Activated CD4-positive, alpha-beta T cell treated with anti-CD3 and anti-CD28 coated beads for 36 hours (primary cell): ENCODE measurements at regions not wholly inside any gene's neighbourhood (a gene's known extent, or its start where the extent isn't known, plus 50 kb on each side); places are given as distances from the start of the nearest gene placed in this dataset.
"Not testable (repeated sequence)": the region's sequence is repeated elsewhere in the genome, so short reads cannot be mapped to it uniquely, and the experiment has no call there.

Experiments used
- ATAC-seq: fragments of 200-7000 bp; cut with Tn5 transposase; one replicate; pipeline ENCODE4 v1.10.0; 2021; ENCODE audit warnings: mild to moderate bottlenecking, moderate library complexity
- CTCF ChIA-PET: fragments of 350-600 bp; sonication (Branson Sonifier 250); formaldehyde crosslinking; loops from one replicate; lab custom pipeline; 2021; ENCODE audit warnings: antibody characterized with exemption; lab: Charles Lee
- POLR2A ChIA-PET: fragments of 350-600 bp; sonication (Branson Sonifier 250); formaldehyde crosslinking; loops from one replicate; lab custom pipeline; 2021; ENCODE audit warnings: antibody characterized with exemption, inconsistent platforms; lab: Charles Lee
- DNase-seq: peaks from one replicate; pipeline ENCODE4 v3.0.0-alpha.2; 2020
- H3K27ac Mint-ChIP-seq: one replicate; pipeline ENCODE4 v1.8.0; 2021; ENCODE audit warnings: mixed read lengths
- H3K27me3 Mint-ChIP-seq: one replicate; pipeline ENCODE4 v1.8.0; 2021; ENCODE audit warnings: mixed read lengths
- H3K36me3 Mint-ChIP-seq: one replicate; pipeline ENCODE4 v1.8.0; 2021; ENCODE audit warnings: low read depth, mixed read lengths
- H3K4me1 Mint-ChIP-seq: one replicate; pipeline ENCODE4 v1.8.0; 2021; ENCODE audit warnings: mixed read lengths
- H3K4me3 Mint-ChIP-seq: one replicate; pipeline ENCODE4 v1.8.0; 2021; ENCODE audit warnings: mild to moderate bottlenecking, moderate library complexity, mixed read lengths
- H3K9me3 Mint-ChIP-seq: one replicate; pipeline ENCODE4 v1.8.0; 2021; ENCODE audit warnings: low read depth, mixed read lengths
- intact Hi-C, 2 experiments: fragments of 100-400 bp; cut with DNase I in 1 of 2; cut with micrococcal nuclease in 1 of 2; formaldehyde crosslinking; loops; one replicate each; pipeline versions ENCODE4 v1.14.2 to v1.15.1; 2022 to 2024; cut with DNase I, micrococcal nuclease

GRCh38 chr14:99995700-99996356 is 69.4 kb upstream of the EVL start:
- H3K27ac Mint-ChIP-seq: no peak overlapping the region
- POLR2A ChIA-PET: no interaction called here
- H3K27me3 Mint-ChIP-seq: no peaks in the 10 kb centered on the region

GRCh38 chr14:99996951-99997571 is 68.2 kb upstream of the EVL start:
- ChIA-PET POLR2A (no interaction called here), CTCF (interaction anchor here (0.8 to 2.2 kb wide), 4 partner anchors 14 to 115 kb away, joined by 3 to 8 read pairs (median 4); no protein-coding TSS in a partner anchor)
- ATAC-seq (no peak), DNase-seq (no peak)
- H3K4me1 Mint-ChIP-seq: peaks cover 8% of the 10 kb centered on the region
- H3K9me3 Mint-ChIP-seq: no peaks in the 10 kb centered on the region
- intact Hi-C loops: no loop called here
- H3K27me3 Mint-ChIP-seq: no peaks in the 10 kb centered on the region
- H3K36me3 Mint-ChIP-seq: peaks cover 4% of the 10 kb centered on the region
- H3K4me3 Mint-ChIP-seq: no peak overlapping the region
- H3K27ac Mint-ChIP-seq: no peak overlapping the region

More at GRCh38 chr14:99995700-99996356, 69.4 kb upstream of the EVL start:
- intact Hi-C loops: no loop called here
- DNase-seq (peak; percentile 82), ATAC-seq (peak; percentile 99)
- Mint-ChIP-seq H3K4me1 (peaks cover 8% of the 10 kb centered on the region), H3K4me3 (no peak overlapping the region), H3K9me3 (no peaks in the 10 kb centered on the region), H3K36me3 (peaks cover 3% of the 10 kb centered on the region)
- CTCF ChIA-PET: interaction anchor here (0.6 to 2.2 kb wide), 5 partner anchors 10 to 76 kb away, joined by 3 to 8 read pairs (median 4); no protein-coding TSS in a partner anchor

- H3K4me3 Mint-ChIP-seq, H3K27me3 Mint-ChIP-seq, ATAC-seq, DNase-seq, H3K9me3 Mint-ChIP-seq, H3K36me3 Mint-ChIP-seq, H3K27ac Mint-ChIP-seq, POLR2A ChIA-PET, intact Hi-C loops, H3K4me1 Mint-ChIP-seq: not testable (repeated sequence)
- CTCF ChIA-PET: interaction anchor here (1.1 to 2.0 kb wide), 3 partner anchors 17 to 193 kb away, joined by 4 to 6 read pairs (median 4); no protein-coding TSS in a partner anchor
Measured at GRCh38 chr14:100000398-100000797, 64.8 kb upstream of the EVL start.

GRCh38 chr14:100004392-100004791 is 60.8 kb upstream of the EVL start:
- H3K4me3 Mint-ChIP-seq: no peak overlapping the region
- H3K27ac Mint-ChIP-seq: no peak overlapping the region
- ChIA-PET POLR2A (no interaction called here), CTCF (interaction anchor here (1.0 to 1.9 kb wide), 2 partner anchors 21 to 27 kb away, joined by 3 to 7 read pairs; no protein-coding TSS in a partner anchor)
- peaks cover 5% of the 10 kb centered on the region for H3K9me3 Mint-ChIP-seq
- H3K36me3 Mint-ChIP-seq: peaks cover 9% of the 10 kb centered on the region
- no peaks in the 10 kb centered on the region for H3K27me3 Mint-ChIP-seq
- intact Hi-C loops: no loop called here
- no peak for DNase-seq
- ATAC-seq: no peak
- H3K4me1 Mint-ChIP-seq: no peaks in the 10 kb centered on the region

- POLR2A ChIA-PET: no interaction called here
- H3K9me3 Mint-ChIP-seq: peaks cover 5% of the 10 kb centered on the region
- H3K4me3 Mint-ChIP-seq: no peak overlapping the region
- peaks cover 5% of the 10 kb centered on the region for H3K4me1 Mint-ChIP-seq
- DNase-seq: no peak
- peaks cover 7% of the 10 kb centered on the region for H3K36me3 Mint-ChIP-seq
- CTCF ChIA-PET: interaction anchor here (0.6 to 1.7 kb wide), 4 partner anchors 24 to 318 kb away, joined by 3 to 5 read pairs (median 4); no protein-coding TSS in a partner anchor
- intact Hi-C loops: no loop called here
- no peak overlapping the region for H3K27ac Mint-ChIP-seq
- ATAC-seq: no peak
- no peaks in the 10 kb centered on the region for H3K27me3 Mint-ChIP-seq
Measured at GRCh38 chr14:100007254-100007653, 58.0 kb upstream of the EVL start.

GRCh38 chr14:100009802-100010201 is 55.4 kb upstream of the EVL start:
- DNase-seq, H3K4me3 Mint-ChIP-seq, intact Hi-C loops, H3K27me3 Mint-ChIP-seq, CTCF ChIA-PET, POLR2A ChIA-PET, H3K9me3 Mint-ChIP-seq, H3K27ac Mint-ChIP-seq, ATAC-seq, H3K36me3 Mint-ChIP-seq: not testable (repeated sequence)
- H3K4me1 Mint-ChIP-seq: peaks cover 11% of the 10 kb centered on the region

GRCh38 chr14:100010679-100011078 is 54.5 kb upstream of the EVL start:
- CTCF ChIA-PET: interaction anchor here (0.6 kb wide), 2 partner anchors 8 to 65 kb away, joined by 3 read pairs; no protein-coding TSS in a partner anchor
- no peak overlapping the region for H3K4me3 Mint-ChIP-seq

GRCh38 chr14:100011628-100012325 is 53.4 kb upstream of the EVL start:
- Mint-ChIP-seq H3K36me3 (peaks cover 2% of the 10 kb centered on the region), H3K9me3 (no peaks in the 10 kb centered on the region), H3K27ac (no peak overlapping the region), H3K27me3 (no peaks in the 10 kb centered on the region), H3K4me3 (no peak overlapping the region), H3K4me1 (peaks cover 11% of the 10 kb centered on the region)
- intact Hi-C loops: no loop called here
- DNase-seq: no peak
- ChIA-PET POLR2A (no interaction called here), CTCF (interaction anchor here (0.7 kb wide), 1 partner anchor 13 kb away, joined by 3 read pairs; no protein-coding TSS in a partner anchor)
- no peak for ATAC-seq

More at GRCh38 chr14:100010679-100011078, 54.5 kb upstream of the EVL start:
- no peak overlapping the region for H3K27ac Mint-ChIP-seq
- no peak for DNase-seq
- intact Hi-C loops: no loop called here
- peaks cover 2% of the 10 kb centered on the region for H3K36me3 Mint-ChIP-seq
- no peaks in the 10 kb centered on the region for H3K9me3 Mint-ChIP-seq
- POLR2A ChIA-PET: no interaction called here
- peaks cover 11% of the 10 kb centered on the region for H3K4me1 Mint-ChIP-seq
- H3K27me3 Mint-ChIP-seq: no peaks in the 10 kb centered on the region
- ATAC-seq: no peak

- H3K4me1 Mint-ChIP-seq: peaks cover 11% of the 10 kb centered on the region
- H3K4me3 Mint-ChIP-seq: no peak overlapping the region
- CTCF ChIA-PET: interaction anchor here (0.7 to 1.6 kb wide), 2 partner anchors 12 to 23 kb away, joined by 3 to 8 read pairs; no protein-coding TSS in a partner anchor
- POLR2A ChIA-PET: no interaction called here
- H3K27ac Mint-ChIP-seq: no peak overlapping the region
- H3K27me3 Mint-ChIP-seq: no peaks in the 10 kb centered on the region
- intact Hi-C loops: no loop called here
- ATAC-seq (no peak), DNase-seq (no peak)
- peaks cover 2% of the 10 kb centered on the region for H3K36me3 Mint-ChIP-seq
- H3K9me3 Mint-ChIP-seq: no peaks in the 10 kb centered on the region
Measured at GRCh38 chr14:100012478-100013327, 52.5 kb upstream of the EVL start.

GRCh38 chr14:100015251-100015655 is 50.0 kb upstream of the EVL start:
- ChIA-PET POLR2A (no interaction called here), CTCF (interaction anchor here (1.0 kb wide), 1 partner anchor 10 kb away, joined by 4 read pairs; no protein-coding TSS in a partner anchor)
- ATAC-seq (no peak), DNase-seq (no peak)
- Mint-ChIP-seq H3K27ac (no peak overlapping the region), H3K36me3 (peaks cover 2% of the 10 kb centered on the region), H3K4me1 (peaks cover 11% of the 10 kb centered on the region), H3K27me3 (no peaks in the 10 kb centered on the region), H3K4me3 (no peak overlapping the region), H3K9me3 (no peaks in the 10 kb centered on the region)
- intact Hi-C loops: no loop called here
